CD14-positive monocyte (primary cell): ENCODE measurements at regions not wholly inside any gene's neighbourhood (a gene's known extent, or its start where the extent isn't known, plus 50 kb on each side); places are given as distances from the start of the nearest gene placed in this dataset.

Experiments used
- DNase-seq, 3 donors: peaks; one replicate each; pipeline ENCODE4 v3.0.0-alpha.2; 2011 to 2022
- H2AFZ ChIP-seq: 2 replicates; pipeline ENCODE4 v1.6.0; 2012; ENCODE audit warnings: mild to moderate bottlenecking, low read depth, low read length, inconsistent platforms; ENCODE audit not compliant: insufficient read depth, poor library complexity, severe bottlenecking
- H3K27ac ChIP-seq, 2 donors: 1 replicate in 1 of 2; 2 replicates in 1 of 2; pipeline ENCODE4 v1.5.1; 2012 to 2013; ENCODE audit warnings: low read length in 2 of 2, control low read depth in 1 of 2, inconsistent platforms in 1 of 2, low read depth in 1 of 2, mild to moderate bottlenecking in 1 of 2
- H3K27me3 ChIP-seq, 2 donors: one replicate each; pipeline versions ENCODE4 v1.6.0 to v1.6.1; 2011 to 2013; ENCODE audit warnings: low read length in 2 of 2; ENCODE audit not compliant: control insufficient read depth in 2 of 2, insufficient read depth in 2 of 2
- H3K36me3 ChIP-seq, 2 donors: replicated peaks in 1 of 2; 1 replicate in 1 of 2; 2 replicates in 1 of 2; pipeline versions ENCODE4 v1.5.1 to v1.6.1; 2012 to 2013; ENCODE audit warnings: low read length in 2 of 2, control low read depth in 1 of 2, inconsistent platforms in 1 of 2, mild to moderate bottlenecking in 1 of 2; ENCODE audit not compliant: insufficient read depth in 2 of 2, control insufficient read depth in 1 of 2
- H3K4me1 ChIP-seq, 2 donors: 1 replicate in 1 of 2; 2 replicates in 1 of 2; pipeline versions ENCODE4 v1.5.1 to v1.6.1; 2012 to 2013; ENCODE audit warnings: low read length in 2 of 2, control low read depth in 1 of 2, inconsistent platforms in 1 of 2, mild to moderate bottlenecking in 1 of 2, moderate library complexity in 1 of 2; ENCODE audit not compliant: insufficient read depth in 2 of 2, control insufficient read depth in 1 of 2
- H3K4me2 ChIP-seq: replicated peaks from 2 replicates; pipeline ENCODE3; 2012; ENCODE audit warnings: low read length, moderate library complexity, mild to moderate bottlenecking; ENCODE audit not compliant: poor library complexity, severe bottlenecking; ENCODE audit errors: extremely low read depth
- H3K4me3 ChIP-seq, 3 experiments: fragments of 200-600 bp in 1 of 3; sonication (generic) in 1 of 3; replicated peaks in 1 of 3; 1 replicate in 2 of 3; 2 replicates in 1 of 3; pipeline ENCODE4 v1.5.1; 2011 to 2013; ENCODE audit warnings: low read length in 3 of 3, mild to moderate bottlenecking in 3 of 3, control low read depth in 2 of 3, low read depth in 2 of 3, inconsistent platforms in 1 of 3, moderate library complexity in 1 of 3
- H3K79me2 ChIP-seq: 2 replicates; pipeline ENCODE4 v1.6.0; 2012; ENCODE audit warnings: mild to moderate bottlenecking, control low read depth, inconsistent platforms, low read length, moderate library complexity; ENCODE audit not compliant: insufficient read depth
- H3K9ac ChIP-seq: 2 replicates; pipeline ENCODE4 v1.6.0; 2017; ENCODE audit warnings: low read length, mild to moderate bottlenecking; ENCODE audit not compliant: insufficient read depth, poor library complexity, severe bottlenecking
- H3K9me3 ChIP-seq, 2 donors: replicated peaks in 1 of 2; 1 replicate in 1 of 2; 2 replicates in 1 of 2; pipeline versions ENCODE4 v1.5.1 to v1.6.1; 2012 to 2013; ENCODE audit warnings: low read length in 2 of 2, control low read depth in 1 of 2; ENCODE audit not compliant: control insufficient read depth in 1 of 2, insufficient read depth in 1 of 2
- H4K20me1 ChIP-seq: 2 replicates; pipeline ENCODE4 v1.6.0; 2012; ENCODE audit warnings: mild to moderate bottlenecking, low read length, control low read depth, moderate library complexity; ENCODE audit not compliant: insufficient read depth
- H3K27ac Mint-ChIP-seq, 7 donors: one replicate each; pipeline ENCODE4 v1.8.0; 2020; ENCODE audit warnings: mild to moderate bottlenecking in 7 of 7, mixed read lengths in 7 of 7, moderate library complexity in 6 of 7, inconsistent platforms in 2 of 7
- H3K27me3 Mint-ChIP-seq, 3 donors: one replicate each; pipeline ENCODE4 v1.8.0; 2021 to 2022; ENCODE audit warnings: low read depth in 3 of 3, mild to moderate bottlenecking in 3 of 3, mixed read lengths in 3 of 3, moderate library complexity in 3 of 3, inconsistent platforms in 1 of 3
- H3K36me3 Mint-ChIP-seq, 2 donors: one replicate each; pipeline ENCODE4 v1.8.0; 2020; ENCODE audit warnings: mixed read lengths in 2 of 2, inconsistent platforms in 1 of 2, mild to moderate bottlenecking in 1 of 2
- H3K4me1 Mint-ChIP-seq: one replicate; pipeline ENCODE4 v1.8.0; 2020; ENCODE audit warnings: mild to moderate bottlenecking, mixed read lengths
- H3K4me3 Mint-ChIP-seq, 2 donors: one replicate each; pipeline ENCODE4 v1.8.0; 2020; ENCODE audit warnings: mild to moderate bottlenecking in 2 of 2, mixed read lengths in 2 of 2, moderate library complexity in 1 of 2
- H3K9me3 Mint-ChIP-seq, 7 donors: one replicate each; pipeline ENCODE4 v1.8.0; 2020 to 2022; ENCODE audit warnings: mixed read lengths in 7 of 7, mild to moderate bottlenecking in 6 of 7, moderate library complexity in 6 of 7, inconsistent platforms in 2 of 7
- WGBS: methylation state at CpG from one replicate; pipeline ENCODE4 v1.1.5; 2013; ENCODE audit warnings: missing lambda C conversion rate; ENCODE audit not compliant: insufficient coverage; 5-methylcytosine and 5-hydroxymethylcytosine counted together
- intact Hi-C, 2 donors: fragments of 100-400 bp; cut with micrococcal nuclease; formaldehyde crosslinking; loops; one replicate each; pipeline versions ENCODE4 v1.15.0 to v1.15.1; 2023
- TF ChIP-seq, protein P1 (sequence below): fragments of 200-600 bp; IDR thresholded peaks from one replicate; pipeline ENCODE4 v1.8.0; 2022; ENCODE audit warnings: antibody characterized with exemption, mild to moderate bottlenecking

DNA sequence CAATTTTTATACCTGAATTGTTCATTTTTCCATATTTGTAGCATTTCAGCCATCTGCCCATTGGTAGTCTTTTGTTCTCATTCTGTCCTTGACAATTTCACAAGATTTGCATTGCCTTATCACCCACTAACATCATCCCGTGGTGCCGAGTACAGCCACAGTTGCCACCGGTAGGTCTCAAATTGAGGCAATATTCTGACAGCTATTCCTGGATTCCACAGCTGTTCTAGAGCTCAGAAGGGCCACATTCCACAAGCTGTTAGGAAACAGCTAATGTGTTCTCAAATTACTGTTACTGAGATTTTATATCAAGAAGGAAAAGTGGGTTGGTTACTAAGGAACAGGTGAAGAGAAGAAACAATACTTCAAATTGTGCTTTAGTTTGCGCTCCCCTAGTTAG is 178.8 kb downstream of the RPRM start:
- Mint-ChIP-seq H3K4me1 (no peaks in the 10 kb centered on the region), H3K4me3 (no peak overlapping the region), H3K36me3 (no peaks in the 10 kb centered on the region), H3K27me3 (no peaks in the 10 kb centered on the region), H3K9me3 (peaks cover 0 to 3% (median 0%) of the 10 kb centered on the region in 7 donors), H3K27ac (no peak overlapping the region)
- WGBS = 97% methylated on average over 3 of the region's 4 CpGs
- Histone ChIP-seq H3K36me3 (no peaks in the 10 kb centered on the region), H3K9ac (no peak overlapping the region), H3K27me3 (no peaks in the 10 kb centered on the region), H3K27ac (no peak overlapping the region), H3K4me1 (no peaks in the 10 kb centered on the region), H3K4me2 (no peak overlapping the region), H4K20me1 (no peaks in the 10 kb centered on the region), H3K9me3 (peaks cover 0 to 4% of the 10 kb centered on the region in 2 donors), H3K79me2 (no peaks in the 10 kb centered on the region), H2AFZ (no peak overlapping the region), H3K4me3 (no peak overlapping the region)
- DNase-seq = no peak
- TF ChIP-seq, protein P1, sequence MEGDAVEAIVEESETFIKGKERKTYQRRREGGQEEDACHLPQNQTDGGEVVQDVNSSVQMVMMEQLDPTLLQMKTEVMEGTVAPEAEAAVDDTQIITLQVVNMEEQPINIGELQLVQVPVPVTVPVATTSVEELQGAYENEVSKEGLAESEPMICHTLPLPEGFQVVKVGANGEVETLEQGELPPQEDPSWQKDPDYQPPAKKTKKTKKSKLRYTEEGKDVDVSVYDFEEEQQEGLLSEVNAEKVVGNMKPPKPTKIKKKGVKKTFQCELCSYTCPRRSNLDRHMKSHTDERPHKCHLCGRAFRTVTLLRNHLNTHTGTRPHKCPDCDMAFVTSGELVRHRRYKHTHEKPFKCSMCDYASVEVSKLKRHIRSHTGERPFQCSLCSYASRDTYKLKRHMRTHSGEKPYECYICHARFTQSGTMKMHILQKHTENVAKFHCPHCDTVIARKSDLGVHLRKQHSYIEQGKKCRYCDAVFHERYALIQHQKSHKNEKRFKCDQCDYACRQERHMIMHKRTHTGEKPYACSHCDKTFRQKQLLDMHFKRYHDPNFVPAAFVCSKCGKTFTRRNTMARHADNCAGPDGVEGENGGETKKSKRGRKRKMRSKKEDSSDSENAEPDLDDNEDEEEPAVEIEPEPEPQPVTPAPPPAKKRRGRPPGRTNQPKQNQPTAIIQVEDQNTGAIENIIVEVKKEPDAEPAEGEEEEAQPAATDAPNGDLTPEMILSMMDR = no peak
- intact Hi-C loops = no loop called here

- no peak overlapping the region for H3K4me3 ChIP-seq
- no peaks in the 10 kb centered on the region for H3K27me3 Mint-ChIP-seq
Measured at GRCh38 chr2:153299217-153299616, 179.3 kb downstream of the RPRM start.

More at GRCh38 chr2:153299217-153299616, 179.3 kb downstream of the RPRM start:
- H3K27ac ChIP-seq = no peak overlapping the region
- peaks cover 0 to 4% of the 10 kb centered on the region in 2 donors for H3K9me3 ChIP-seq
- no peaks in the 10 kb centered on the region for H3K27me3 ChIP-seq
- no peak for DNase-seq
- Mint-ChIP-seq H3K36me3 (no peaks in the 10 kb centered on the region), H3K4me3 (no peak overlapping the region), H3K4me1 (no peaks in the 10 kb centered on the region), H3K9me3 (peaks cover 0 to 3% (median 0%) of the 10 kb centered on the region in 7 donors), H3K27ac (no peak overlapping the region)
- no peaks in the 10 kb centered on the region for H3K36me3 ChIP-seq
- H3K79me2 ChIP-seq = no peaks in the 10 kb centered on the region
- WGBS = 100% methylated on average over 1 of the region's 3 CpGs
- no peaks in the 10 kb centered on the region for H4K20me1 ChIP-seq
- no peaks in the 10 kb centered on the region for H3K4me1 ChIP-seq
- no peak overlapping the region for H3K9ac ChIP-seq
- TF ChIP-seq, protein P1 = no peak
- intact Hi-C loops = no loop called here
- H2AFZ ChIP-seq = no peak overlapping the region
- H3K4me2 ChIP-seq = no peak overlapping the region
